ENCODE measurements at regions not wholly inside any gene's neighbourhood (a gene's known extent, or its start where the extent isn't known, plus 50 kb on each side); places are given as distances from the start of the nearest gene placed in this dataset.
A peak's percentile ranks its signal among the peaks of the same experiment; 100 is the strongest.
"Not testable (repeated sequence)": the region's sequence is repeated elsewhere in the genome, so short reads cannot be mapped to it uniquely, and the experiment has no call there.

DNA sequence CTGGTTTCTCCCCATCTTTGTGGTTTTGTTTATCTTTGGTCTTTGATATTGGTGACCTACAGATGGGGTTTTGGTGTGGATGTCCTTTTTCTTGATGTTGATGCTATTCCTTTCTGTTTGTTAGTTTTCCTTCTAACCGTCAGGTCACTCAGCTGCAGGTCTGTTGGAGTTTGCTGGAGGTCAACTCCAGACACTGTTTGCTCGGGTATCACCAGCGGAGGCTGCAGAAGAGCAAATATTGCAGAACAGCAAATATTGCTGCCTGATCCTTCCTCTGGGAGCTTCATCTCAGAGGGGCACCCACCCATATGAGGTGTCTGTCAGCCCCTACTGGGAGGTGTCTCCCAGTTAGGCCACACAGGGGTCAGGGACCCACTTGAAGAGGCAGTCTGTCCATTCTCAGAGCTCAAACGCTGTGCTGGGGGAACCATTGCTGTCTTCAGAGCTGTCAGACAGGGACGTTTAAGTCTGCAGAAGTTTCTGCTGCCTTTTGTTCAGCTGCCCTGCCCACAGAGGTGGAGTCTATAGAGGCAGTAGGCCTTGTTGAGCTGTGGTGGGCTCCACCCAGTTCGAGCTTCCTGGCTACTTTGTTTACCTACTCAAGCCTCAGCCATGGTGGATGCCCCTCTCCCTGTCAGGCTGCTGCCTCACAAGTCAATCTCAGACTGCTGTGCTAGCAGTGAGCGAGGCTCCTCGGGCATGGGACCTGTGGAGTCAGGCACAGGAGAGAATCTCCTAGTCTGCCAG is 94.8 kb upstream of the BNIP2 start:
- POLR2A ChIA-PET, result interaction anchor here (1.2 kb wide), 1 partner anchor 126 kb away, joined by 3 read pairs; the partner anchor contains the start of gene GTF2A2
- H3K4me3 ChIP-seq (replicated peaks in 1 of 3; ENCODE audit: insufficient read depth in 1 of 3, low read depth in 2 of 3, low read length in 3 of 3); FAIRE-seq; H4K20me1 ChIP-seq (ENCODE audit: insufficient read depth, low read length); H3K9ac ChIP-seq (ENCODE audit: insufficient read depth, low read depth, low read length); H2AFZ ChIP-seq (ENCODE audit: low read length); H3K27ac ChIP-seq (ENCODE audit: extremely low read length, insufficient read depth, low read length); H3K79me2 ChIP-seq (ENCODE audit: insufficient read depth, low read length); H3K27me3 ChIP-seq (ENCODE audit: control insufficient read depth in 1 of 2, insufficient read depth in 2 of 2, low read length in 2 of 2); CTCF ChIA-PET (ENCODE audit: low intra/inter-chr PET ratio, low total read pairs); H3K36me3 ChIP-seq (replicated peaks in 1 of 2; ENCODE audit: control insufficient read depth in 1 of 2, insufficient read depth in 2 of 2, low read length in 2 of 2); BruUV-seq (replicated peaks); in situ Hi-C loops (cut with HindIII; ENCODE audit: extremely low pct_ligation_motif_present, low pct_unique_long_range_greater_than_20kb); intact Hi-C loops (cut with micrococcal nuclease; ENCODE audit: unreplicated experiment); H3K9me3 ChIP-seq (ENCODE audit: low read length); TF ChIP-seq FOXP1, SOX6, FOXA1 (IDR thresholded peaks at IDR 0.05): not testable (repeated sequence)
- WGBS (ENCODE audit: low lambda C conversion rate), result 8% methylated on average over 5 of the region's 8 CpGs
- peak overlapping the region; percentile 49 for H3K4me2 ChIP-seq (ENCODE audit: low read depth, low read length)
- ATAC-seq (peak; percentile 63; the same call in 2 of the 3 replicates), DNase-seq (ENCODE audit: low spot score) (peak; percentile 39)
- H3K4me1 ChIP-seq (ENCODE audit: insufficient read depth, low read length), result peaks cover 23% of the 10 kb centered on the region
- TF ChIP-seq, protein P1, sequence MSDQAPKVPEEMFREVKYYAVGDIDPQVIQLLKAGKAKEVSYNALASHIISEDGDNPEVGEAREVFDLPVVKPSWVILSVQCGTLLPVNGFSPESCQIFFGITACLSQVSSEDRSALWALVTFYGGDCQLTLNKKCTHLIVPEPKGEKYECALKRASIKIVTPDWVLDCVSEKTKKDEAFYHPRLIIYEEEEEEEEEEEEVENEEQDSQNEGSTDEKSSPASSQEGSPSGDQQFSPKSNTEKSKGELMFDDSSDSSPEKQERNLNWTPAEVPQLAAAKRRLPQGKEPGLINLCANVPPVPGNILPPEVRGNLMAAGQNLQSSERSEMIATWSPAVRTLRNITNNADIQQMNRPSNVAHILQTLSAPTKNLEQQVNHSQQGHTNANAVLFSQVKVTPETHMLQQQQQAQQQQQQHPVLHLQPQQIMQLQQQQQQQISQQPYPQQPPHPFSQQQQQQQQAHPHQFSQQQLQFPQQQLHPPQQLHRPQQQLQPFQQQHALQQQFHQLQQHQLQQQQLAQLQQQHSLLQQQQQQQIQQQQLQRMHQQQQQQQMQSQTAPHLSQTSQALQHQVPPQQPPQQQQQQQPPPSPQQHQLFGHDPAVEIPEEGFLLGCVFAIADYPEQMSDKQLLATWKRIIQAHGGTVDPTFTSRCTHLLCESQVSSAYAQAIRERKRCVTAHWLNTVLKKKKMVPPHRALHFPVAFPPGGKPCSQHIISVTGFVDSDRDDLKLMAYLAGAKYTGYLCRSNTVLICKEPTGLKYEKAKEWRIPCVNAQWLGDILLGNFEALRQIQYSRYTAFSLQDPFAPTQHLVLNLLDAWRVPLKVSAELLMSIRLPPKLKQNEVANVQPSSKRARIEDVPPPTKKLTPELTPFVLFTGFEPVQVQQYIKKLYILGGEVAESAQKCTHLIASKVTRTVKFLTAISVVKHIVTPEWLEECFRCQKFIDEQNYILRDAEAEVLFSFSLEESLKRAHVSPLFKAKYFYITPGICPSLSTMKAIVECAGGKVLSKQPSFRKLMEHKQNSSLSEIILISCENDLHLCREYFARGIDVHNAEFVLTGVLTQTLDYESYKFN (CRISPR knock-in tag; conservative IDR thresholded peaks at IDR 0.05), result peak; percentile 29; the same call in 1 of the 2 replicates
- TF ChIP-seq FOXP1 (CRISPR knock-in tag; IDR thresholded peaks at IDR 0.05) (peak; percentile 23; the same call in 1 of the 2 replicates), CEBPG (CRISPR knock-in tag; IDR thresholded peaks at IDR 0.05) (peak; percentile 49; the same call in 1 of the 2 replicates), HDAC2 (CRISPR knock-in tag; IDR thresholded peaks at IDR 0.05) (0 out of 2 replicates have a peak, but pooled peaks have one; percentile 33), HOXA3 (CRISPR knock-in tag; IDR thresholded peaks at IDR 0.05) (0 out of 2 replicates have a peak, but pooled peaks have one; percentile 9), SOX6 (CRISPR knock-in tag; IDR thresholded peaks at IDR 0.05) (peak; percentile 56; the same call in 1 of the 2 replicates), SALL1 (CRISPR knock-in tag; IDR thresholded peaks at IDR 0.05) (peak; percentile 26; the same call in 1 of the 2 replicates), BCL6 (CRISPR knock-in tag; IDR thresholded peaks at IDR 0.05) (peak; percentile 57), FOXA1 (CRISPR knock-in tag; IDR thresholded peaks at IDR 0.05) (peak; percentile 79), RXRA (CRISPR knock-in tag; IDR thresholded peaks at IDR 0.05) (peak; percentile 38; the same call in 1 of the 2 replicates), FOXA3 (CRISPR knock-in tag; IDR thresholded peaks at IDR 0.05) (peak; percentile 66), ISL2 (CRISPR knock-in tag; IDR thresholded peaks at IDR 0.05) (0 out of 2 replicates have a peak, but pooled peaks have one; percentile 17), HNF4A (CRISPR knock-in tag; IDR thresholded peaks at IDR 0.05) (0 out of 2 replicates have a peak, but pooled peaks have one; percentile 13)
- TF ChIP-seq, protein P2, sequence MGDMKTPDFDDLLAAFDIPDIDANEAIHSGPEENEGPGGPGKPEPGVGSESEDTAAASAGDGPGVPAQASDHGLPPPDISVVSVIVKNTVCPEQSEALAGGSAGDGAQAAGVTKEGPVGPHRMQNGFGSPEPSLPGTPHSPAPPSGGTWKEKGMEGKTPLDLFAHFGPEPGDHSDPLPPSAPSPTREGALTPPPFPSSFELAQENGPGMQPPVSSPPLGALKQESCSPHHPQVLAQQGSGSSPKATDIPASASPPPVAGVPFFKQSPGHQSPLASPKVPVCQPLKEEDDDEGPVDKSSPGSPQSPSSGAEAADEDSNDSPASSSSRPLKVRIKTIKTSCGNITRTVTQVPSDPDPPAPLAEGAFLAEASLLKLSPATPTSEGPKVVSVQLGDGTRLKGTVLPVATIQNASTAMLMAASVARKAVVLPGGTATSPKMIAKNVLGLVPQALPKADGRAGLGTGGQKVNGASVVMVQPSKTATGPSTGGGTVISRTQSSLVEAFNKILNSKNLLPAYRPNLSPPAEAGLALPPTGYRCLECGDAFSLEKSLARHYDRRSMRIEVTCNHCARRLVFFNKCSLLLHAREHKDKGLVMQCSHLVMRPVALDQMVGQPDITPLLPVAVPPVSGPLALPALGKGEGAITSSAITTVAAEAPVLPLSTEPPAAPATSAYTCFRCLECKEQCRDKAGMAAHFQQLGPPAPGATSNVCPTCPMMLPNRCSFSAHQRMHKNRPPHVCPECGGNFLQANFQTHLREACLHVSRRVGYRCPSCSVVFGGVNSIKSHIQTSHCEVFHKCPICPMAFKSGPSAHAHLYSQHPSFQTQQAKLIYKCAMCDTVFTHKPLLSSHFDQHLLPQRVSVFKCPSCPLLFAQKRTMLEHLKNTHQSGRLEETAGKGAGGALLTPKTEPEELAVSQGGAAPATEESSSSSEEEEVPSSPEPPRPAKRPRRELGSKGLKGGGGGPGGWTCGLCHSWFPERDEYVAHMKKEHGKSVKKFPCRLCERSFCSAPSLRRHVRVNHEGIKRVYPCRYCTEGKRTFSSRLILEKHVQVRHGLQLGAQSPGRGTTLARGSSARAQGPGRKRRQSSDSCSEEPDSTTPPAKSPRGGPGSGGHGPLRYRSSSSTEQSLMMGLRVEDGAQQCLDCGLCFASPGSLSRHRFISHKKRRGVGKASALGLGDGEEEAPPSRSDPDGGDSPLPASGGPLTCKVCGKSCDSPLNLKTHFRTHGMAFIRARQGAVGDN (CRISPR knock-in tag; IDR thresholded peaks at IDR 0.05), result 0 out of 2 replicates have a peak, but pooled peaks have one; percentile 8
- TF ChIP-seq, protein P3, sequence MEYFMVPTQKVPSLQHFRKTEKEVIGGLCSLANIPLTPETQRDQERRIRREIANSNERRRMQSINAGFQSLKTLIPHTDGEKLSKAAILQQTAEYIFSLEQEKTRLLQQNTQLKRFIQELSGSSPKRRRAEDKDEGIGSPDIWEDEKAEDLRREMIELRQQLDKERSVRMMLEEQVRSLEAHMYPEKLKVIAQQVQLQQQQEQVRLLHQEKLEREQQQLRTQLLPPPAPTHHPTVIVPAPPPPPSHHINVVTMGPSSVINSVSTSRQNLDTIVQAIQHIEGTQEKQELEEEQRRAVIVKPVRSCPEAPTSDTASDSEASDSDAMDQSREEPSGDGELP (IDR thresholded peaks at IDR 0.05; ENCODE audit: borderline replicate concordance, low read depth), result 0 out of 2 replicates have a peak, but pooled peaks have one; percentile 8
